SK-N-SH (cell line): ENCODE measurements at regions not wholly inside any gene's neighbourhood (a gene's known extent, or its start where the extent isn't known, plus 50 kb on each side); places are given as distances from the start of the nearest gene placed in this dataset.

Experiments
- TF ChIP-seq, protein P1 (sequence below): fragments of 150-350 bp; IDR thresholded peaks from 2 replicates; pipeline ENCODE4 v1.6.1; 2017; ENCODE audit warnings: antibody characterized with exemption, low read length, low read depth, borderline replicate concordance
- TF ChIP-seq, protein P2 (sequence below): fragments of 200-600 bp; sonication (generic); IDR thresholded peaks from 2 replicates; pipeline ENCODE4 v1.6.1; 2017; ENCODE audit warnings: antibody characterized with exemption, mild to moderate bottlenecking, moderate library complexity

DNA sequence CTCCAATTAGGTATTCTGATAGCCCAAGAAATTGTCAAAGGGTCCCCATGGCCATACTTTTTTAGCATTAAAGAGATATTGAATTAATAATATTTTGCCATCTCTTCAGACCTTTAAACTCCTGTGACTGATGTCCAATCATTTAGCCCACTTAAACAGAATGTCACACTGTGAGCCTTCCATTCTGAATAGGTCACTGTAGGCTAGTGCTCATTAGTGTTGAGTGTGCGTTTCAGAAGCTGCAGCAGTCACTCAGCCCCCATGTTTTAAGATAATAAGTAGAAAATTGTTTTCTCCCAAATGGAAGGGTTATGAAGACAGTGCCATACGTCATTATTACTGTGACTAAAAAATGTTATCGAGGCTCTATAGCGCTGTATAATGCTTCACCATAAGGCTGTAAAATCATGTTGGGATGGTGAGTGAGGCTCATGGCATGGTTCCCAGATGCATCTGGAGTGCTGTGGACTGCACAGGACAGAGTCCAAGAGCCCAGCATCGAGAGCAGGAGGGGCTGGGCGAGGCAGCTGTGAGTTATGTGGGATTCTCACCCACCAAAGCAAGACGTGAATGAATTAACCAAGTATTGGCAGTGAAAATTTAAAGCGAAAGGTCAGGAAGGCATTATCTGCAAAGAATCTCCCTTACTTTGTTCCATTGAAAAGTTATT is 2112.9 kb upstream of the WWC1 start:
- TF ChIP-seq, protein P1, sequence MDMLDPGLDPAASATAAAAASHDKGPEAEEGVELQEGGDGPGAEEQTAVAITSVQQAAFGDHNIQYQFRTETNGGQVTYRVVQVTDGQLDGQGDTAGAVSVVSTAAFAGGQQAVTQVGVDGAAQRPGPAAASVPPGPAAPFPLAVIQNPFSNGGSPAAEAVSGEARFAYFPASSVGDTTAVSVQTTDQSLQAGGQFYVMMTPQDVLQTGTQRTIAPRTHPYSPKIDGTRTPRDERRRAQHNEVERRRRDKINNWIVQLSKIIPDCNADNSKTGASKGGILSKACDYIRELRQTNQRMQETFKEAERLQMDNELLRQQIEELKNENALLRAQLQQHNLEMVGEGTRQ: no peak
- TF ChIP-seq, protein P2, sequence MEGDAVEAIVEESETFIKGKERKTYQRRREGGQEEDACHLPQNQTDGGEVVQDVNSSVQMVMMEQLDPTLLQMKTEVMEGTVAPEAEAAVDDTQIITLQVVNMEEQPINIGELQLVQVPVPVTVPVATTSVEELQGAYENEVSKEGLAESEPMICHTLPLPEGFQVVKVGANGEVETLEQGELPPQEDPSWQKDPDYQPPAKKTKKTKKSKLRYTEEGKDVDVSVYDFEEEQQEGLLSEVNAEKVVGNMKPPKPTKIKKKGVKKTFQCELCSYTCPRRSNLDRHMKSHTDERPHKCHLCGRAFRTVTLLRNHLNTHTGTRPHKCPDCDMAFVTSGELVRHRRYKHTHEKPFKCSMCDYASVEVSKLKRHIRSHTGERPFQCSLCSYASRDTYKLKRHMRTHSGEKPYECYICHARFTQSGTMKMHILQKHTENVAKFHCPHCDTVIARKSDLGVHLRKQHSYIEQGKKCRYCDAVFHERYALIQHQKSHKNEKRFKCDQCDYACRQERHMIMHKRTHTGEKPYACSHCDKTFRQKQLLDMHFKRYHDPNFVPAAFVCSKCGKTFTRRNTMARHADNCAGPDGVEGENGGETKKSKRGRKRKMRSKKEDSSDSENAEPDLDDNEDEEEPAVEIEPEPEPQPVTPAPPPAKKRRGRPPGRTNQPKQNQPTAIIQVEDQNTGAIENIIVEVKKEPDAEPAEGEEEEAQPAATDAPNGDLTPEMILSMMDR: no peak
